ENCODE measurements at regions not wholly inside any gene's neighbourhood (a gene's known extent, or its start where the extent isn't known, plus 50 kb on each side); places are given as distances from the start of the nearest gene placed in this dataset.
"Not testable (repeated sequence)": the region's sequence is repeated elsewhere in the genome, so short reads cannot be mapped to it uniquely, and the experiment has no call there.

GRCh38 chr16:62277942-62278341 lies 241.7 kb upstream of the CDH8 start:
- no peak for ATAC-seq
- TF ChIP-seq POLR2A (IDR thresholded peaks at IDR 0.05), result no peak
- no peak for TF ChIP-seq CTCF (IDR thresholded peaks at IDR 0.05)
- Histone ChIP-seq H3K4me1 (no peaks in the 10 kb centered on the region), H3K9me3 (no peaks in the 10 kb centered on the region), H3K36me3 (no peaks in the 10 kb centered on the region), H3K27me3 (no peaks in the 10 kb centered on the region), H3K4me3 (no peak overlapping the region), H3K27ac (no peak overlapping the region)
- no peak for DNase-seq
- intact Hi-C loops (cut with DNase I), result no loop called here
- WGBS, 4 donors, result 78 to 91% (median 84%) methylated on average over 2 of the region's 2 CpGs

GRCh38 chr16:62276637-62277036 lies 240.4 kb upstream of the CDH8 start:
- Histone ChIP-seq H3K27ac (no peak overlapping the region), H3K27me3 (no peaks in the 10 kb centered on the region), H3K36me3 (no peaks in the 10 kb centered on the region), H3K4me3 (no peak overlapping the region), H3K9me3 (no peaks in the 10 kb centered on the region), H3K4me1 (no peaks in the 10 kb centered on the region)
- whole genome bisulfite sequencing, 4 donors, result 66 to 80% (median 77%) methylated on average over 7 of the region's 7 CpGs
- ATAC-seq, result no peak
- intact Hi-C loops (cut with DNase I), result no loop called here
- no peak for DNase-seq
- no peak for TF ChIP-seq POLR2A (IDR thresholded peaks at IDR 0.05)
- no peak for TF ChIP-seq CTCF (IDR thresholded peaks at IDR 0.05)

GRCh38 chr16:62272035-62272434 lies 235.8 kb upstream of the CDH8 start:
- no peak for ATAC-seq
- H3K27ac ChIP-seq, result no peak overlapping the region
- no peaks in the 10 kb centered on the region for H3K27me3 ChIP-seq
- no peak for TF ChIP-seq CTCF (IDR thresholded peaks at IDR 0.05)
- TF ChIP-seq POLR2A (IDR thresholded peaks at IDR 0.05), result no peak
- no peaks in the 10 kb centered on the region for H3K36me3 ChIP-seq
- no peaks in the 10 kb centered on the region for H3K4me1 ChIP-seq
- no peak for DNase-seq
- intact Hi-C loops (cut with DNase I), result no loop called here
- H3K9me3 ChIP-seq, result no peaks in the 10 kb centered on the region
- H3K4me3 ChIP-seq, result no peak overlapping the region
- 62 to 68% (median 64%) methylated on average over 1 of the region's 1 CpG for WGBS, 4 donors

- ATAC-seq (no peak), DNase-seq (no peak)
- Histone ChIP-seq H3K36me3 (no peaks in the 10 kb centered on the region), H3K9me3 (peaks cover 0 to 26% (median 9%) of the 10 kb centered on the region in 12 donors), H3K4me1 (no peaks in the 10 kb centered on the region), H3K4me3 (no peak overlapping the region), H3K27me3 (no peaks in the 10 kb centered on the region), H3K27ac (no peak overlapping the region)
- no peak for TF ChIP-seq POLR2A (IDR thresholded peaks at IDR 0.05)
- no peak for TF ChIP-seq CTCF (IDR thresholded peaks at IDR 0.05)
- intact Hi-C loops (cut with DNase I), result no loop called here
- 66 to 98% (median 89%) methylated on average over 3 of the region's 3 CpGs for WGBS, 4 donors
Observed at GRCh38 chr16:62261760-62262159, 225.5 kb upstream of the CDH8 start.

GRCh38 chr16:62258931-62259435 lies 222.7 kb upstream of the CDH8 start:
- H3K4me1 ChIP-seq; H3K27me3 ChIP-seq; intact Hi-C loops (cut with DNase I); H3K27ac ChIP-seq; H3K9me3 ChIP-seq; ATAC-seq; H3K36me3 ChIP-seq; DNase-seq; H3K4me3 ChIP-seq: not testable (repeated sequence)
- 76 to 83% (median 81%) methylated on average over 2 of the region's 2 CpGs for WGBS, 4 donors
